IPS DF 4.7 (cell line): ENCODE measurements at regions not wholly inside any gene's neighbourhood (a gene's known extent, or its start where the extent isn't known, plus 50 kb on each side); places are given as distances from the start of the nearest gene placed in this dataset.
"Not testable (repeated sequence)": the region's sequence is repeated elsewhere in the genome, so short reads cannot be mapped to it uniquely, and the experiment has no call there.

Experiments used
- DNase-seq: peaks from one replicate; pipeline ENCODE4 v3.0.0-alpha.2; 2013; ENCODE audit warnings: low spot score; ENCODE audit errors: extremely low read depth

GRCh38 chr1:29921741-29922140 lies 685.4 kb downstream of the PTPRU start:
- DNase-seq: no peak

- DNase-seq: no peak
Observed at GRCh38 chr1:29920784-29921183, 684.5 kb downstream of the PTPRU start.

- DNase-seq: no peak
Observed at GRCh38 chr1:29920316-29920715, 684.0 kb downstream of the PTPRU start.

- not testable (repeated sequence) for DNase-seq
Observed at GRCh38 chr1:29919041-29919440, 682.7 kb downstream of the PTPRU start.

- no peak for DNase-seq
Observed at GRCh38 chr1:29916656-29917369, 680.5 kb downstream of the PTPRU start.

- DNase-seq: no peak
Observed at GRCh38 chr1:29914936-29915335, 678.6 kb downstream of the PTPRU start.

GRCh38 chr1:29912425-29912824 lies 676.1 kb downstream of the PTPRU start:
- no peak for DNase-seq

GRCh38 chr1:29909962-29910361 lies 673.6 kb downstream of the PTPRU start:
- DNase-seq: no peak

- no peak for DNase-seq
Observed at GRCh38 chr1:29907596-29907995, 671.3 kb downstream of the PTPRU start.

- no peak for DNase-seq
Observed at GRCh38 chr1:29906927-29907326, 670.6 kb downstream of the PTPRU start.

GRCh38 chr1:29903548-29904166 lies 667.3 kb downstream of the PTPRU start:
- DNase-seq: no peak

GRCh38 chr1:29901624-29902325 lies 665.5 kb downstream of the PTPRU start:
- DNase-seq: no peak

- no peak for DNase-seq
Observed at GRCh38 chr1:29900712-29901111, 664.4 kb downstream of the PTPRU start.

- no peak for DNase-seq
Observed at GRCh38 chr1:29900104-29900679, 663.9 kb downstream of the PTPRU start.

GRCh38 chr1:29896791-29897714 lies 660.7 kb downstream of the PTPRU start:
- DNase-seq: no peak

- no peak for DNase-seq
Observed at GRCh38 chr1:29896300-29896699, 660.0 kb downstream of the PTPRU start.

GRCh38 chr1:29895201-29895600 lies 658.9 kb downstream of the PTPRU start:
- no peak for DNase-seq

- no peak for DNase-seq
Observed at GRCh38 chr1:29894311-29894710, 658.0 kb downstream of the PTPRU start.

GRCh38 chr1:29893806-29894205 lies 657.5 kb downstream of the PTPRU start:
- no peak for DNase-seq

GRCh38 chr1:29893046-29893723 lies 656.9 kb downstream of the PTPRU start:
- no peak for DNase-seq

- DNase-seq: no peak
Observed at GRCh38 chr1:29892247-29892646, 655.9 kb downstream of the PTPRU start.
